ENCODE measurements at regions not wholly inside any gene's neighbourhood (a gene's known extent, or its start where the extent isn't known, plus 50 kb on each side); places are given as distances from the start of the nearest gene placed in this dataset.
"Not testable (repeated sequence)": the region's sequence is repeated elsewhere in the genome, so short reads cannot be mapped to it uniquely, and the experiment has no call there.

DNA sequence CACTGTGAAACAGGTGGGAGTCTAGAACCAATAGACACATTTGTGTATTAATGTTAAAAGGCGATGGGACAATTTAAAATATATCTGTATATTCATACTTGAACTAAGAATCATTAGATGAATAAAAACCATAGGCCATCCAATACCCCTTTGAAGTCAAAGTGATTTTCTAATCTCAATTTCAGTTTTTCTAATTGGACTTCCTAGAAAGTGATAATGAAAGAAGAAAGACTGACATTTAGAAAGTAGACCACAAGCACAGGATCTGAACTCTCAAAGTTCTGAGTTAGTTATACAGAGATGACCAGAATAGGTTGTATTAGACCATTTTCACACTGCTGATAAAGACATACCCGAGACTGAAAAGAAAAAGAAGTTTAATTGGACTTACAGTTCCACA, 412.8 kb upstream of the PIK3R1 start:
- Histone ChIP-seq H3K14ac (ENCODE audit: low read length) (no peak overlapping the region), H3K27me3 (ENCODE audit: insufficient read depth, low read length) (no peaks in the 10 kb centered on the region), H2AK5ac (ENCODE audit: low read length) (no peak overlapping the region), H3K79me2 (ENCODE audit: control insufficient read depth, insufficient read depth, low read length, poor library complexity) (no peaks in the 10 kb centered on the region), H3K4me2 (ENCODE audit: low read length) (no peak overlapping the region), H4K12ac (ENCODE audit: low read depth, low read length) (no peak overlapping the region), H2BK12ac (ENCODE audit: low read length) (no peak overlapping the region), H3K23ac (ENCODE audit: low read length) (no peak overlapping the region), H3K4me1 (ENCODE audit: control insufficient read depth in 1 of 2, insufficient read depth in 2 of 2, low read length in 2 of 2) (peaks cover 0 to 9% of the 10 kb centered on the region in 2 experiments), H3K36me3 (ENCODE audit: control insufficient read depth in 1 of 2, insufficient read depth in 2 of 2, low read length in 2 of 2) (no peaks in the 10 kb centered on the region), H4K8ac (ENCODE audit: low read depth, low read length) (no peak overlapping the region), H2BK5ac (ENCODE audit: low read depth, low read length, poor library complexity) (no peak overlapping the region), H3K18ac (ENCODE audit: low read length) (no peak overlapping the region), H3K4ac (ENCODE audit: low read depth, low read length) (no peak overlapping the region), H4K91ac (ENCODE audit: low read depth, low read length) (no peak overlapping the region), H3K27ac (ENCODE audit: low read depth, low read length) (no peak overlapping the region), H3K9me3 (ENCODE audit: insufficient read depth, low read depth, low read length) (no peaks in the 10 kb centered on the region), H2BK120ac (ENCODE audit: insufficient read depth, low read length, poor library complexity) (no peak overlapping the region), H2AFZ (ENCODE audit: insufficient read depth, low read length, poor library complexity) (no peak overlapping the region), H3K4me3 (ENCODE audit: low read depth, low read length) (no peak overlapping the region), H3K9ac (ENCODE audit: low read length) (no peak overlapping the region), H3K79me1 (ENCODE audit: low read length) (no peaks in the 10 kb centered on the region)
- WGBS (ENCODE audit: extremely low coverage, insufficient coverage, insufficient read length): no CpG with 5 or more reads among the region's 2 CpGs
- no peak for DNase-seq

DNA sequence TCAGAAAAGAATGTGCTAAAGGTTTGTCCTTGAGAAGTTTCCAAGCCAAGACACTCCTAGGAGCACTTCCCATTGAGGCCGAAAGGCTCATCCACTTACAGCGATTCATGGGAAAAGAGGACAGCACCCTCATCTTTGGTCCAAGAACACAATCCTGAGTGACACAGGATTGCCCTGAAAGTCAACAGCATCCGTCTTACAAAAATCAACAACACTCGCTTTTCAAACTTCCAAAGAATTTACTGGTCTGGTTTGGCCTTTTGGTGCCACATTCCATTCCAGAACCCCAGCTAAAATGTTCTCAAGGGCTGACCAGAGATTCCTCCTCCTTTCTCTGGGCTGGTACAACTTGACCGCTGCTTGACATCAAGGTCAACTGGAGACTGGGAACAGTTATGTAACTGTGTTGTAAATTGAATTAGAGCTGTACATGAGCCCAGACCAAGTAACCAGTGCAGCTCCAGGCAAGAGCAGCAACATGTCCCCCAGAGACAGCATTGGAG, 415.8 kb upstream of the PIK3R1 start:
- Histone ChIP-seq H2AFZ (ENCODE audit: insufficient read depth, low read length, poor library complexity) (no peak overlapping the region), H3K4me3 (ENCODE audit: low read depth, low read length) (no peak overlapping the region), H4K8ac (ENCODE audit: low read depth, low read length) (no peak overlapping the region), H4K91ac (ENCODE audit: low read depth, low read length) (no peak overlapping the region), H3K23ac (ENCODE audit: low read length) (no peak overlapping the region), H3K27me3 (ENCODE audit: insufficient read depth, low read length) (no peaks in the 10 kb centered on the region), H3K4me1 (ENCODE audit: control insufficient read depth in 1 of 2, insufficient read depth in 2 of 2, low read length in 2 of 2) (peaks cover 0 to 6% of the 10 kb centered on the region in 2 experiments), H2BK120ac (ENCODE audit: insufficient read depth, low read length, poor library complexity) (no peak overlapping the region), H3K9ac (ENCODE audit: low read length) (no peak overlapping the region), H2BK12ac (ENCODE audit: low read length) (no peak overlapping the region), H3K36me3 (ENCODE audit: control insufficient read depth in 1 of 2, insufficient read depth in 2 of 2, low read length in 2 of 2) (no peaks in the 10 kb centered on the region), H3K9me3 (ENCODE audit: insufficient read depth, low read depth, low read length) (no peaks in the 10 kb centered on the region), H2BK5ac (ENCODE audit: low read depth, low read length, poor library complexity) (no peak overlapping the region), H3K4ac (ENCODE audit: low read depth, low read length) (no peak overlapping the region), H3K79me2 (ENCODE audit: control insufficient read depth, insufficient read depth, low read length, poor library complexity) (no peaks in the 10 kb centered on the region), H3K79me1 (ENCODE audit: low read length) (no peaks in the 10 kb centered on the region), H3K18ac (ENCODE audit: low read length) (no peak overlapping the region), H3K14ac (ENCODE audit: low read length) (no peak overlapping the region), H3K4me2 (ENCODE audit: low read length) (no peak overlapping the region), H3K27ac (ENCODE audit: low read depth, low read length) (no peak overlapping the region), H2AK5ac (ENCODE audit: low read length) (no peak overlapping the region), H4K12ac (ENCODE audit: low read depth, low read length) (no peak overlapping the region)
- DNase-seq: no peak
- WGBS (ENCODE audit: extremely low coverage, insufficient coverage, insufficient read length): no CpG with 5 or more reads among the region's 5 CpGs

DNA sequence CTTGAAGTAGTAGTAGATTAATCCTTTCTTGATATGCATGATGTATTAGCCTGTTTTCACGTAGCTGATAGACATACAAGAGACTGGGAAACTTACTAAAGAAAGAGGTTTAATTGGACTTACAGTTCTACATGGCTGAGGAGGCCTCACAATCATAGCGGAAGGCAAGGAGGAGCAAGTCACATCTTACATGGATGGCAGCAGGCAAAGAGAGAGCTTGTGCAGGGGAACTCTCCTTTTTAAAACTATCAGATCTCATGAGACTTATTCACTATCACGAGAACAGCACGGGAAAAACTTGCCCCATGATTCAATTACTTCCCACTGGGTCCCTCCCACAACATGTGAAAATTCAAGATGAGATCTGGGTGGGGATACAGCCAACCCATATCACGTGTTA, 417.1 kb upstream of the PIK3R1 start:
- H3K79me1 ChIP-seq (ENCODE audit: low read length); H3K18ac ChIP-seq (ENCODE audit: low read length); H3K4me3 ChIP-seq (ENCODE audit: low read depth, low read length); H3K23ac ChIP-seq (ENCODE audit: low read length); H2AK5ac ChIP-seq (ENCODE audit: low read length); H3K4me2 ChIP-seq (ENCODE audit: low read length); H2BK120ac ChIP-seq (ENCODE audit: insufficient read depth, low read length, poor library complexity); H3K9me3 ChIP-seq (ENCODE audit: insufficient read depth, low read depth, low read length); H3K27ac ChIP-seq (ENCODE audit: low read depth, low read length); DNase-seq; H3K79me2 ChIP-seq (ENCODE audit: control insufficient read depth, insufficient read depth, low read length, poor library complexity); H3K4me1 ChIP-seq (ENCODE audit: control insufficient read depth in 1 of 2, insufficient read depth in 2 of 2, low read length in 2 of 2); H3K14ac ChIP-seq (ENCODE audit: low read length); H2BK12ac ChIP-seq (ENCODE audit: low read length); H3K36me3 ChIP-seq (ENCODE audit: control insufficient read depth in 1 of 2, insufficient read depth in 2 of 2, low read length in 2 of 2); H3K4ac ChIP-seq (ENCODE audit: low read depth, low read length); H2BK5ac ChIP-seq (ENCODE audit: low read depth, low read length, poor library complexity); H3K27me3 ChIP-seq (ENCODE audit: insufficient read depth, low read length); H4K12ac ChIP-seq (ENCODE audit: low read depth, low read length); H3K9ac ChIP-seq (ENCODE audit: low read length); H4K91ac ChIP-seq (ENCODE audit: low read depth, low read length); H4K8ac ChIP-seq (ENCODE audit: low read depth, low read length); H2AFZ ChIP-seq (ENCODE audit: insufficient read depth, low read length, poor library complexity): not testable (repeated sequence)
- WGBS (ENCODE audit: extremely low coverage, insufficient coverage, insufficient read length): no CpG with 5 or more reads among the region's 5 CpGs

DNA sequence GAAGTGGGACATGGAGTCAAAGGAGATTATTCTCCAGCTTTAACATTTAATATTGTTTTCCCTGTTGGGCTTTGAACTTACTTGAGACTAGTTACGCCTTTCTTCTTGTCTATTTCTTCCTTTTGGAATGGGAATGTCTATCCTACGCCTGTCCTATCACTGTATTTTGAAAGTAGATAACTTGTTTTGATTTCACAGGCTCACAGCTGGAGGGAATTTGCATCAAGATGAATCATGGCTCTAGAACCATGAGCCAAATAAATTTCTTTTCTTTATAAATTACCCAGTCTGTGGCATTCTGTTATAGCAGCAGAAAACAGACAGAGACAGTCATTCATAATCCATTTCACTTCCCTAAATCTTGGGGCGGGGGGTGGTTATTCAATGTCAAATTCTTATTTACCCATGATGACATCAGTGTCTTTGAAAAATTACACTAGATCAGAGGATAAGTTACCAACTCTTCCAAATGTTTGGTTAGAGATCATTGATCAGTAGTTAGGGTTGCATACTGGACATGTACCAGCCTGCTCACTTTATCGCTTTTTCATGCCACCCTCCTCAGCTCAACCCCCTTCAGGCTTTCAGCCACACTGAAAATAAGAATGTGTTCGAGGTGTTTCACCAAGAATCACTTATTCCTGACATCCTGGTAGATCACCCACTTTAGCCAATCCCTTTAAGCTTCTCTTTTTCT, 419.6 kb upstream of the PIK3R1 start:
- Histone ChIP-seq H3K14ac (ENCODE audit: low read length) (no peak overlapping the region), H3K79me1 (ENCODE audit: low read length) (no peaks in the 10 kb centered on the region), H3K4ac (ENCODE audit: low read depth, low read length) (no peak overlapping the region), H3K27ac (ENCODE audit: low read depth, low read length) (no peak overlapping the region), H3K4me1 (ENCODE audit: control insufficient read depth in 1 of 2, insufficient read depth in 2 of 2, low read length in 2 of 2) (peaks cover 0 to 6% of the 10 kb centered on the region in 2 experiments), H3K79me2 (ENCODE audit: control insufficient read depth, insufficient read depth, low read length, poor library complexity) (no peaks in the 10 kb centered on the region), H4K12ac (ENCODE audit: low read depth, low read length) (no peak overlapping the region), H3K36me3 (ENCODE audit: control insufficient read depth in 1 of 2, insufficient read depth in 2 of 2, low read length in 2 of 2) (no peaks in the 10 kb centered on the region), H3K9ac (ENCODE audit: low read length) (no peak overlapping the region), H3K9me3 (ENCODE audit: insufficient read depth, low read depth, low read length) (no peaks in the 10 kb centered on the region), H2BK120ac (ENCODE audit: insufficient read depth, low read length, poor library complexity) (no peak overlapping the region), H3K27me3 (ENCODE audit: insufficient read depth, low read length) (no peaks in the 10 kb centered on the region), H2BK5ac (ENCODE audit: low read depth, low read length, poor library complexity) (no peak overlapping the region), H3K18ac (ENCODE audit: low read length) (no peak overlapping the region), H2AFZ (ENCODE audit: insufficient read depth, low read length, poor library complexity) (no peak overlapping the region), H3K23ac (ENCODE audit: low read length) (no peak overlapping the region), H2AK5ac (ENCODE audit: low read length) (no peak overlapping the region), H4K8ac (ENCODE audit: low read depth, low read length) (no peak overlapping the region), H4K91ac (ENCODE audit: low read depth, low read length) (no peak overlapping the region), H2BK12ac (ENCODE audit: low read length) (no peak overlapping the region), H3K4me3 (ENCODE audit: low read depth, low read length) (no peak overlapping the region), H3K4me2 (ENCODE audit: low read length) (no peak overlapping the region)
- no CpG with 5 or more reads among the region's 5 CpGs for WGBS (ENCODE audit: extremely low coverage, insufficient coverage, insufficient read length)
- DNase-seq: no peak
